ENCODE measurements at regions not wholly inside any gene's neighbourhood (a gene's known extent, or its start where the extent isn't known, plus 50 kb on each side); places are given as distances from the start of the nearest gene placed in this dataset.

DNA sequence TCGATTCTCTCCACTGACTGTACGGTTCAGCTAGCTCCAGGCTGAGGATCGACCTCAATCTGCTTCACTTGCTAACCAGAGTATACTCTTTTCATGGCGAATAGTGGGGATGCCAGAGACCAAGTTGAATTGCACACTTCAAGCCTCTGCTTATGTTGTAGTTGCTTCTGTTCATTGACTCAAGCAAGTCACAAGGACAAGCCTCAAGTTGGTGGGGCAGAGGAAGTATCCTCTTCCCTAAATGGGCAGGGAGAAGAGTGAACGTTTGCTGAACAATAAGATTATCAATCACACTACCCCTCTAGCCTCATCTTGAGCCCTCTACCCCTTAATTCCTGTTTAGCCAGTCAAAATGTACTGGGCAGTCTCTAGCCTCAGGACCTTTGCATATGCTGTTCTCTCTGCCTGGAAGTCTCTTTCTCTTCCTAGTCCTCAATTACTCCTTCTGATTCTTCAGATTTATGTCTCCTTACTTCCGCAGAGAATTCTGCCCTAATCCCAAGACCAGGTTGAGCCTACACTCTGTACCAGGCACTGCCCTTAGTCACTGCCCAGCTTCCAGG is 390.4 kb upstream of the PROK2 start:
- H3K9me3 ChIP-seq (ENCODE audit: low read depth) = no peaks in the 10 kb centered on the region
- H3K4me3 ChIP-seq = no peak overlapping the region
- H2AFZ ChIP-seq = no peak overlapping the region
- no peaks in the 10 kb centered on the region for H3K36me3 ChIP-seq (replicated peaks; ENCODE audit: insufficient read depth, low read depth)
- H3K27me3 ChIP-seq = no peaks in the 10 kb centered on the region
- 92% methylated on average over 6 of the region's 6 CpGs for whole genome bisulfite sequencing (ENCODE audit: low lambda C conversion rate, missing lambda C conversion rate)
- H3K9me2 ChIP-seq (replicated peaks; ENCODE audit: insufficient read depth) = no peaks in the 10 kb centered on the region
- no peaks in the 10 kb centered on the region for H3K79me2 ChIP-seq
- DNase-seq (ENCODE audit: low spot score) = no peak
- no peaks in the 10 kb centered on the region for H4K20me1 ChIP-seq (ENCODE audit: insufficient read depth, poor library complexity, severe bottlenecking)
- TF ChIP-seq EZH2 (IDR thresholded peaks at IDR 0.05; ENCODE audit: borderline replicate concordance) (no peak), EZH2phosphoT487 (IDR thresholded peaks at IDR 0.05; ENCODE audit: low read depth, severe bottlenecking, unreplicated experiment) (no peak)
- TF ChIP-seq, protein P1, sequence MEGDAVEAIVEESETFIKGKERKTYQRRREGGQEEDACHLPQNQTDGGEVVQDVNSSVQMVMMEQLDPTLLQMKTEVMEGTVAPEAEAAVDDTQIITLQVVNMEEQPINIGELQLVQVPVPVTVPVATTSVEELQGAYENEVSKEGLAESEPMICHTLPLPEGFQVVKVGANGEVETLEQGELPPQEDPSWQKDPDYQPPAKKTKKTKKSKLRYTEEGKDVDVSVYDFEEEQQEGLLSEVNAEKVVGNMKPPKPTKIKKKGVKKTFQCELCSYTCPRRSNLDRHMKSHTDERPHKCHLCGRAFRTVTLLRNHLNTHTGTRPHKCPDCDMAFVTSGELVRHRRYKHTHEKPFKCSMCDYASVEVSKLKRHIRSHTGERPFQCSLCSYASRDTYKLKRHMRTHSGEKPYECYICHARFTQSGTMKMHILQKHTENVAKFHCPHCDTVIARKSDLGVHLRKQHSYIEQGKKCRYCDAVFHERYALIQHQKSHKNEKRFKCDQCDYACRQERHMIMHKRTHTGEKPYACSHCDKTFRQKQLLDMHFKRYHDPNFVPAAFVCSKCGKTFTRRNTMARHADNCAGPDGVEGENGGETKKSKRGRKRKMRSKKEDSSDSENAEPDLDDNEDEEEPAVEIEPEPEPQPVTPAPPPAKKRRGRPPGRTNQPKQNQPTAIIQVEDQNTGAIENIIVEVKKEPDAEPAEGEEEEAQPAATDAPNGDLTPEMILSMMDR (IDR thresholded peaks at IDR 0.05; ENCODE audit: poor library complexity) = no peak
- no peaks in the 10 kb centered on the region for H3K4me1 ChIP-seq (ENCODE audit: insufficient read depth)
- no peak overlapping the region for H3K27ac ChIP-seq
- no peak overlapping the region for H3K4me2 ChIP-seq

GRCh38 chr3:72174890-72175289 is 389.9 kb upstream of the PROK2 start:
- no peaks in the 10 kb centered on the region for H3K79me2 ChIP-seq
- H3K27ac ChIP-seq = no peak overlapping the region
- no peaks in the 10 kb centered on the region for H3K9me3 ChIP-seq (ENCODE audit: low read depth)
- no peaks in the 10 kb centered on the region for H3K27me3 ChIP-seq
- H3K4me2 ChIP-seq = no peak overlapping the region
- no peak overlapping the region for H3K4me3 ChIP-seq
- WGBS (ENCODE audit: low lambda C conversion rate, missing lambda C conversion rate) = 70% methylated on average over 5 of the region's 5 CpGs
- H3K4me1 ChIP-seq (ENCODE audit: insufficient read depth) = no peaks in the 10 kb centered on the region
- TF ChIP-seq, protein P1 (IDR thresholded peaks at IDR 0.05; ENCODE audit: poor library complexity) = no peak
- no peak for TF ChIP-seq EZH2 (IDR thresholded peaks at IDR 0.05; ENCODE audit: borderline replicate concordance)
- TF ChIP-seq EZH2phosphoT487 (IDR thresholded peaks at IDR 0.05; ENCODE audit: low read depth, severe bottlenecking, unreplicated experiment) = no peak
- H4K20me1 ChIP-seq (ENCODE audit: insufficient read depth, poor library complexity, severe bottlenecking) = no peaks in the 10 kb centered on the region
- no peaks in the 10 kb centered on the region for H3K9me2 ChIP-seq (replicated peaks; ENCODE audit: insufficient read depth)
- DNase-seq (ENCODE audit: low spot score) = no peak
- no peak overlapping the region for H2AFZ ChIP-seq
- no peaks in the 10 kb centered on the region for H3K36me3 ChIP-seq (replicated peaks; ENCODE audit: insufficient read depth, low read depth)

DNA sequence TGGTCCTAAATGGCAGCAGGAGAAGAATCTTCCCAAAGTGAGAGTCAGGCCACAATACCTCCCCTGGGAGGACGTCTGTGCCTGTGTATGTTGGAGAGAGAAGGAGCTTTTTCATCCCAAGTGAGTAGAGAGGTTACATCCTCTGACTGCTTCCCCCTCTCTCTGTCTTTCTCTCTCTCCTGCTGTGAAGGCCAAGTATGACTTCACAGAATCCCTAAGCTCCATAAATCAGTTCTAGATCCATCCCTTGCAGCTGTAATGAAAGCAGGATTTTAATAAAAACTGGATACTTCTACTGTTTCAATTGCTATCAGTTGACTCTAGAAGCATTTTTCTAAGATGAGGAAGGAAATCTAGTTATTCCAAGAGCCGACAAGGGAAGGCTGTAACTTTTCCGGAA is 389.1 kb upstream of the PROK2 start:
- H3K36me3 ChIP-seq (replicated peaks; ENCODE audit: insufficient read depth, low read depth) = no peaks in the 10 kb centered on the region
- DNase-seq (ENCODE audit: low spot score) = no peak
- H3K4me2 ChIP-seq = no peak overlapping the region
- H3K9me3 ChIP-seq (ENCODE audit: low read depth) = no peaks in the 10 kb centered on the region
- no peaks in the 10 kb centered on the region for H3K9me2 ChIP-seq (replicated peaks; ENCODE audit: insufficient read depth)
- H3K4me3 ChIP-seq = no peak overlapping the region
- H3K27me3 ChIP-seq = no peaks in the 10 kb centered on the region
- H3K4me1 ChIP-seq (ENCODE audit: insufficient read depth) = no peaks in the 10 kb centered on the region
- H2AFZ ChIP-seq = no peak overlapping the region
- no peaks in the 10 kb centered on the region for H3K79me2 ChIP-seq
- no peak for TF ChIP-seq EZH2 (IDR thresholded peaks at IDR 0.05; ENCODE audit: borderline replicate concordance)
- TF ChIP-seq EZH2phosphoT487 (IDR thresholded peaks at IDR 0.05; ENCODE audit: low read depth, severe bottlenecking, unreplicated experiment) = no peak
- TF ChIP-seq, protein P1 (IDR thresholded peaks at IDR 0.05; ENCODE audit: poor library complexity) = no peak
- H4K20me1 ChIP-seq (ENCODE audit: insufficient read depth, poor library complexity, severe bottlenecking) = no peaks in the 10 kb centered on the region
- 72% methylated on average over 3 of the region's 3 CpGs for WGBS (ENCODE audit: low lambda C conversion rate, missing lambda C conversion rate)
- no peak overlapping the region for H3K27ac ChIP-seq

- H3K9me2 ChIP-seq (replicated peaks; ENCODE audit: insufficient read depth) = no peaks in the 10 kb centered on the region
- H3K4me3 ChIP-seq = no peak overlapping the region
- no peak overlapping the region for H2AFZ ChIP-seq
- H3K27ac ChIP-seq = no peak overlapping the region
- 89% methylated on average over 10 of the region's 10 CpGs for WGBS (ENCODE audit: low lambda C conversion rate, missing lambda C conversion rate)
- no peak for TF ChIP-seq EZH2phosphoT487 (IDR thresholded peaks at IDR 0.05; ENCODE audit: low read depth, severe bottlenecking, unreplicated experiment)
- TF ChIP-seq, protein P1 (IDR thresholded peaks at IDR 0.05; ENCODE audit: poor library complexity) = no peak
- no peak for TF ChIP-seq EZH2 (IDR thresholded peaks at IDR 0.05; ENCODE audit: borderline replicate concordance)
- no peak overlapping the region for H3K4me2 ChIP-seq
- no peaks in the 10 kb centered on the region for H3K4me1 ChIP-seq (ENCODE audit: insufficient read depth)
- H4K20me1 ChIP-seq (ENCODE audit: insufficient read depth, poor library complexity, severe bottlenecking) = no peaks in the 10 kb centered on the region
- H3K36me3 ChIP-seq (replicated peaks; ENCODE audit: insufficient read depth, low read depth) = no peaks in the 10 kb centered on the region
- no peak for DNase-seq (ENCODE audit: low spot score)
- no peaks in the 10 kb centered on the region for H3K9me3 ChIP-seq (ENCODE audit: low read depth)
- H3K79me2 ChIP-seq = no peaks in the 10 kb centered on the region
- no peaks in the 10 kb centered on the region for H3K27me3 ChIP-seq
These were observed 387.0 kb upstream of the PROK2 start for GRCh38 chr3:72171946-72172345.

Measured in hepatocyte (in vitro differentiated cells).